Adrenal gland (tissue), 5 donors: ENCODE measurements at regions not wholly inside any gene's neighbourhood (a gene's known extent, or its start where the extent isn't known, plus 50 kb on each side); places are given as distances from the start of the nearest gene placed in this dataset.

Source experiments
- POLR2A ChIP-seq, 2 donors: fragments of 450-650 bp; IDR thresholded peaks; one replicate each; pipeline ENCODE4 v1.6.1; 2017; ENCODE audit warnings: antibody characterized with exemption in 2 of 2, mild to moderate bottlenecking in 2 of 2, moderate library complexity in 1 of 2
- TF ChIP-seq, protein P1 (sequence below), 6 experiments: fragments of 450-650 bp in 4 of 6; fragments of 200-600 bp in 2 of 6; sonication (generic) in 1 of 6; IDR thresholded peaks; 1 replicate in 5 of 6; 2 replicates in 1 of 6; pipeline versions ENCODE4 v1.5.1 to v1.8.0; 2016 to 2021; ENCODE audit warnings: antibody characterized with exemption in 6 of 6, mild to moderate bottlenecking in 2 of 6, moderate library complexity in 1 of 6
- donor health status: DM: no; HTN: no; CAD: no.

DNA sequence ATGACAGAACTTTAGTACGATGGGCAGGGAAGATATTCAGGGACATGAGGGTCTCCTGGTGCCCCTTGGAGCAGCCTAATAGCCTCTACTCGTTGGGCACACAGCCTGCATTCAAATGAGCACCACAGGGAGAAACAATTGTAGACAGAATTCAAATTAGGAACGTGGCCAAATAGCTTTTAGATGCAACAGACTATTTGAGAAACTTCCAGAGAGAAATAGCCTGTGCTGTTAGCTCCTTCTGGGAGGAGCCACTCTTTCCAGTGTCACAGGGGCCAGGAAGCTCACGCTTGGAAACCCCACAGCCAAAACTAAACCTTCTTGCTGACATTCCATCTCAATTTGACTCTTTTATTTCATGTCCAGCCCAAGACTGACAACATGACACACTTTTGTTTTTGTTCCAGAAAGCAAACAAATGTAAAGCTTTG, 114.5 kb downstream of the RPAP3 start:
- TF ChIP-seq, protein P1, sequence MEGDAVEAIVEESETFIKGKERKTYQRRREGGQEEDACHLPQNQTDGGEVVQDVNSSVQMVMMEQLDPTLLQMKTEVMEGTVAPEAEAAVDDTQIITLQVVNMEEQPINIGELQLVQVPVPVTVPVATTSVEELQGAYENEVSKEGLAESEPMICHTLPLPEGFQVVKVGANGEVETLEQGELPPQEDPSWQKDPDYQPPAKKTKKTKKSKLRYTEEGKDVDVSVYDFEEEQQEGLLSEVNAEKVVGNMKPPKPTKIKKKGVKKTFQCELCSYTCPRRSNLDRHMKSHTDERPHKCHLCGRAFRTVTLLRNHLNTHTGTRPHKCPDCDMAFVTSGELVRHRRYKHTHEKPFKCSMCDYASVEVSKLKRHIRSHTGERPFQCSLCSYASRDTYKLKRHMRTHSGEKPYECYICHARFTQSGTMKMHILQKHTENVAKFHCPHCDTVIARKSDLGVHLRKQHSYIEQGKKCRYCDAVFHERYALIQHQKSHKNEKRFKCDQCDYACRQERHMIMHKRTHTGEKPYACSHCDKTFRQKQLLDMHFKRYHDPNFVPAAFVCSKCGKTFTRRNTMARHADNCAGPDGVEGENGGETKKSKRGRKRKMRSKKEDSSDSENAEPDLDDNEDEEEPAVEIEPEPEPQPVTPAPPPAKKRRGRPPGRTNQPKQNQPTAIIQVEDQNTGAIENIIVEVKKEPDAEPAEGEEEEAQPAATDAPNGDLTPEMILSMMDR (IDR thresholded peaks at IDR 0.05), result no peak
- TF ChIP-seq POLR2A (IDR thresholded peaks at IDR 0.05), result no peak
